Panc1 (cell line): ENCODE measurements at regions not wholly inside any gene's neighbourhood (a gene's known extent, or its start where the extent isn't known, plus 50 kb on each side); places are given as distances from the start of the nearest gene placed in this dataset.
"Not testable (repeated sequence)": the region's sequence is repeated elsewhere in the genome, so short reads cannot be mapped to it uniquely, and the experiment has no call there.

Experiments used
- ATAC-seq: fragments of 200-7000 bp; cut with Tn5 transposase; 2 replicates; pipeline ENCODE4 v1.9.1; 2020; ENCODE audit warnings: mild to moderate bottlenecking, moderate library complexity
- BruUV-seq: library from RNA; stranded (reverse); fragments of 400-500 nt; replicated peaks from 2 replicates; lab custom pipeline; 2021; lab: Mats Ljungman, UMichigan
- CTCF ChIA-PET: fragments of 300-600 bp; sonication (Branson Sonifier 250); formaldehyde crosslinking; loops from one replicate; lab custom pipeline; 2022; ENCODE audit warnings: antibody characterized with exemption; lab: Charles Lee
- POLR2A ChIA-PET: fragments of 300-600 bp; sonication (Branson Sonifier 250); formaldehyde crosslinking; loops from one replicate; lab custom pipeline; 2022; ENCODE audit warnings: antibody characterized with exemption; lab: Charles Lee
- DNase-seq: peaks from one replicate; pipeline ENCODE4 v3.0.0-alpha.2; 2010; ENCODE audit warnings: low read depth, low spot score
- H3K27ac ChIP-seq: 2 replicates; pipeline ENCODE4 v1.5.1; 2011; ENCODE audit warnings: mild to moderate bottlenecking, low read length, inconsistent platforms
- H3K27me3 ChIP-seq: fragments of 200-500 bp; sonication (Bioruptor generic); 2 replicates; pipeline ENCODE4 v1.6.0; 2014; ENCODE audit warnings: low read length, inconsistent platforms; ENCODE audit not compliant: control insufficient read depth, insufficient read depth
- H3K36me3 ChIP-seq: fragments of 200-500 bp; sonication (Bioruptor generic); 2 replicates; pipeline ENCODE4 v1.5.1; 2014; ENCODE audit warnings: inconsistent platforms, mild to moderate bottlenecking, low read length, moderate library complexity; ENCODE audit not compliant: control insufficient read depth, insufficient read depth
- H3K4me1 ChIP-seq: 2 replicates; pipeline ENCODE4 v1.5.1; 2011; ENCODE audit warnings: inconsistent platforms, mild to moderate bottlenecking, low read length, moderate library complexity; ENCODE audit not compliant: control insufficient read depth, insufficient read depth
- H3K4me3 ChIP-seq, 2 experiments: 2 replicates each; pipeline ENCODE4 v1.5.1; 2011 to 2012; ENCODE audit warnings: low read depth in 2 of 2, low read length in 2 of 2, mild to moderate bottlenecking in 2 of 2, inconsistent platforms in 1 of 2, moderate library complexity in 1 of 2
- H3K9me3 ChIP-seq: fragments of 200-500 bp; sonication (Bioruptor generic); 2 replicates; pipeline ENCODE4 v1.5.1; 2014; ENCODE audit warnings: low read depth, mild to moderate bottlenecking, inconsistent platforms, low read length, moderate library complexity; ENCODE audit not compliant: control insufficient read depth, insufficient read depth
- CTCF ChIP-seq: fragments of 450-650 bp; IDR thresholded peaks from 2 replicates; pipeline ENCODE4 v1.5.1; 2017; ENCODE audit warnings: mild to moderate bottlenecking
- POLR2AphosphoS5 ChIP-seq: IDR thresholded peaks from 2 replicates; pipeline ENCODE4 v1.6.1; 2012; ENCODE audit warnings: mild to moderate bottlenecking, low read depth, low read length, moderate library complexity
- REST ChIP-seq, 2 experiments: IDR thresholded peaks; 2 replicates each; pipeline ENCODE4 v1.6.1; 2011 to 2012; ENCODE audit warnings: low read depth in 2 of 2, control low read depth in 1 of 2, low read length in 1 of 2, mild to moderate bottlenecking in 1 of 2, moderate library complexity in 1 of 2; ENCODE audit not compliant: insufficient read depth in 1 of 2
- SIN3A ChIP-seq: IDR thresholded peaks from 2 replicates; pipeline ENCODE4 v1.6.1; 2012; ENCODE audit warnings: low read depth, mild to moderate bottlenecking, low read length, moderate library complexity, borderline replicate concordance; ENCODE audit not compliant: insufficient read depth
- TCF7L2 ChIP-seq: IDR thresholded peaks from 2 replicates; pipeline ENCODE4 v1.6.1; 2011; ENCODE audit warnings: mild to moderate bottlenecking, low read depth, low read length, inconsistent platforms
- in situ Hi-C: cut with HindIII; loops from 2 replicates; pipeline ENCODE4 v1.10.0; 2016; ENCODE audit warnings: low sequenced_read_pairs, low pct_unique_long_range_greater_than_20kb
- intact Hi-C: fragments of 100-400 bp; cut with micrococcal nuclease; formaldehyde crosslinking; loops from one replicate; pipeline ENCODE4 v1.10.0; 2022; ENCODE audit not compliant: unreplicated experiment

GRCh38 chr2:134052173-134052572 is 201.7 kb upstream of the MGAT5 start:
- Histone ChIP-seq H3K27me3 (no peaks in the 10 kb centered on the region), H3K4me1 (no peaks in the 10 kb centered on the region), H3K36me3 (no peaks in the 10 kb centered on the region), H3K9me3 (no peaks in the 10 kb centered on the region), H3K27ac (no peak overlapping the region), H3K4me3 (no peak overlapping the region)
- no peak for TF ChIP-seq POLR2AphosphoS5
- no peak for TF ChIP-seq CTCF
- TF ChIP-seq SIN3A: no peak
- no peak for TF ChIP-seq REST (IDR thresholded peaks at IDR 0.05; ENCODE audit: insufficient read depth in 1 of 2, low read depth in 2 of 2, low read length in 1 of 2)
- no peak for TF ChIP-seq TCF7L2
- no peak for DNase-seq
- in situ Hi-C loops (no loop called here), intact Hi-C loops (no loop called here)
- BruUV-seq: no TSS peak
- ChIA-PET CTCF (no interaction called here), POLR2A (no interaction called here)
- no peak for ATAC-seq

- H3K27ac ChIP-seq: no peak overlapping the region
- no peak for TF ChIP-seq SIN3A
- no peak for TF ChIP-seq CTCF
- TF ChIP-seq TCF7L2: no peak
- no peak for TF ChIP-seq REST (IDR thresholded peaks at IDR 0.05; ENCODE audit: insufficient read depth in 1 of 2, low read depth in 2 of 2, low read length in 1 of 2)
- no peak for TF ChIP-seq POLR2AphosphoS5
- H3K4me3 ChIP-seq: no peak overlapping the region
- no peaks in the 10 kb centered on the region for H3K27me3 ChIP-seq
- H3K9me3 ChIP-seq: no peaks in the 10 kb centered on the region
- ATAC-seq (no peak), DNase-seq (no peak)
- in situ Hi-C loops: no loop called here
- no peaks in the 10 kb centered on the region for H3K36me3 ChIP-seq
- BruUV-seq: no TSS peak
- no peaks in the 10 kb centered on the region for H3K4me1 ChIP-seq
- ChIA-PET CTCF (no interaction called here), POLR2A (no interaction called here)
- intact Hi-C loops: no loop called here
Observed at GRCh38 chr2:134056173-134056572, 197.7 kb upstream of the MGAT5 start.

GRCh38 chr2:134061066-134061465 is 192.8 kb upstream of the MGAT5 start:
- POLR2A ChIA-PET, CTCF ChIA-PET, H3K9me3 ChIP-seq: not testable (repeated sequence)

GRCh38 chr2:134062235-134062634 is 191.6 kb upstream of the MGAT5 start:
- intact Hi-C loops, H3K9me3 ChIP-seq, H3K27ac ChIP-seq, POLR2A ChIA-PET, H3K4me1 ChIP-seq, H3K4me3 ChIP-seq, H3K36me3 ChIP-seq, H3K27me3 ChIP-seq, BruUV-seq, CTCF ChIA-PET, in situ Hi-C loops, ATAC-seq, DNase-seq: not testable (repeated sequence)

More at GRCh38 chr2:134061066-134061465, 192.8 kb upstream of the MGAT5 start:
- DNase-seq, H3K27me3 ChIP-seq, H3K4me1 ChIP-seq, H3K4me3 ChIP-seq, BruUV-seq, H3K36me3 ChIP-seq, H3K27ac ChIP-seq, in situ Hi-C loops, intact Hi-C loops, ATAC-seq: not testable (repeated sequence)
